ENCODE measurements at regions not wholly inside any gene's neighbourhood (a gene's known extent, or its start where the extent isn't known, plus 50 kb on each side); places are given as distances from the start of the nearest gene placed in this dataset.

DNA sequence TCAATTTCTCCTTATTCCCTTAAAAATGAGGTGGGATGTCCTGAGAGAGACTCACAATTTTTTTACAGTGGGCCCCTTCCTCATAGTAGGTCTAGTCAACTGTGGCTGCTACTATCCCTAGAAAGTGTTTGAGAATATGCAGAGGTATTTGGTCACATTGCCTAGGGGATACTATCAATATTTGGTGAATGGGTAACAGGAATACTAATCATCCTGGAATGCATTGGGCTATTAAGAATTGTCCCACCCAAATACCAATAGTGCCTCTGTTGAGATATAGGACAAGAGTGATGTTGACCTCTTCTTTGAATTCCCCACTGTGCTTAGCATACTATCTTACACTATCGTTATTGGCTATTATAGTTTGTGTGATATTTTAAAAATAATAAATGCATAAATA lies 389.4 kb downstream of the DIPK2A start:
- Histone ChIP-seq H3F3A (ENCODE audit: insufficient read depth, low read length) (no peaks in the 10 kb centered on the region), H3K9me2 (ENCODE audit: low read depth, low read length) (no peaks in the 10 kb centered on the region), H3K9ac (ENCODE audit: low read length) (no peak overlapping the region), H3K27ac (ENCODE audit: low read depth, low read length, poor library complexity, severe bottlenecking) (no peak overlapping the region), H2AFZ (ENCODE audit: low read length) (no peak overlapping the region), H3K79me2 (ENCODE audit: insufficient read depth, low read length) (no peaks in the 10 kb centered on the region), H3K4me1 (ENCODE audit: insufficient read depth, low read length, severe bottlenecking) (no peaks in the 10 kb centered on the region), H3K27me3 (ENCODE audit: insufficient read depth, low read length) (no peaks in the 10 kb centered on the region), H3K36me3 (ENCODE audit: insufficient read depth, low read length) (no peaks in the 10 kb centered on the region), H3K4me2 (ENCODE audit: low read length) (no peak overlapping the region), H4K20me1 (ENCODE audit: insufficient read depth, low read length) (no peaks in the 10 kb centered on the region), H3K9me3 (ENCODE audit: low read length) (no peaks in the 10 kb centered on the region), H3K4me3 (ENCODE audit: low read depth, low read length, poor library complexity, severe bottlenecking) (no peak overlapping the region)
- no peak for TF ChIP-seq EZH2 (IDR thresholded peaks at IDR 0.05; ENCODE audit: borderline replicate concordance, low read length)
- TF ChIP-seq, protein P1, sequence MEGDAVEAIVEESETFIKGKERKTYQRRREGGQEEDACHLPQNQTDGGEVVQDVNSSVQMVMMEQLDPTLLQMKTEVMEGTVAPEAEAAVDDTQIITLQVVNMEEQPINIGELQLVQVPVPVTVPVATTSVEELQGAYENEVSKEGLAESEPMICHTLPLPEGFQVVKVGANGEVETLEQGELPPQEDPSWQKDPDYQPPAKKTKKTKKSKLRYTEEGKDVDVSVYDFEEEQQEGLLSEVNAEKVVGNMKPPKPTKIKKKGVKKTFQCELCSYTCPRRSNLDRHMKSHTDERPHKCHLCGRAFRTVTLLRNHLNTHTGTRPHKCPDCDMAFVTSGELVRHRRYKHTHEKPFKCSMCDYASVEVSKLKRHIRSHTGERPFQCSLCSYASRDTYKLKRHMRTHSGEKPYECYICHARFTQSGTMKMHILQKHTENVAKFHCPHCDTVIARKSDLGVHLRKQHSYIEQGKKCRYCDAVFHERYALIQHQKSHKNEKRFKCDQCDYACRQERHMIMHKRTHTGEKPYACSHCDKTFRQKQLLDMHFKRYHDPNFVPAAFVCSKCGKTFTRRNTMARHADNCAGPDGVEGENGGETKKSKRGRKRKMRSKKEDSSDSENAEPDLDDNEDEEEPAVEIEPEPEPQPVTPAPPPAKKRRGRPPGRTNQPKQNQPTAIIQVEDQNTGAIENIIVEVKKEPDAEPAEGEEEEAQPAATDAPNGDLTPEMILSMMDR (IDR thresholded peaks at IDR 0.05; ENCODE audit: low read length): no peak

DNA sequence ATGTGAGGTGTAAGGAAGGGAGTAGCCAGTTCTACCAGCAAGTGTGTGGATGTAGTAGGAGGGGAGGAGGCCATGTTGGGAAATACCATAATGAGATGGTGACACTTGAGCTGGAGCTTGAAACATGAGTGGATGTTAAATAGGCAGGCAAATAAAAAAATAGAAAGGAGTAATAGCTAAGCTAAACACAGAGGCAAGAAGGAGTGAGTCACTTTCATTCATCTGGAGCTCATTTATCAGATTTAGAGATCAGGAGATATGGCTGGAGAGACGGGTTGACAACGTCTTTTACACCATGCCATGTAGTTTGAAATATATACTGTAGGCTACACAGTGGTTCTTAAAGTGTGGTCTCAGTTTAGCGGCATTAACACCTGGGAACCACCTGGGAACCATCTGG lies 390.5 kb downstream of the DIPK2A start:
- TF ChIP-seq EZH2 (IDR thresholded peaks at IDR 0.05; ENCODE audit: borderline replicate concordance, low read length): no peak
- TF ChIP-seq, protein P1 (IDR thresholded peaks at IDR 0.05; ENCODE audit: low read length): no peak
- no peak overlapping the region for H3K27ac ChIP-seq (ENCODE audit: low read depth, low read length, poor library complexity, severe bottlenecking)
- H3F3A ChIP-seq (ENCODE audit: insufficient read depth, low read length): no peaks in the 10 kb centered on the region
- no peaks in the 10 kb centered on the region for H3K9me2 ChIP-seq (ENCODE audit: low read depth, low read length)
- no peak overlapping the region for H3K4me3 ChIP-seq (ENCODE audit: low read depth, low read length, poor library complexity, severe bottlenecking)
- H2AFZ ChIP-seq (ENCODE audit: low read length): no peak overlapping the region
- no peak overlapping the region for H3K9ac ChIP-seq (ENCODE audit: low read length)
- H3K79me2 ChIP-seq (ENCODE audit: insufficient read depth, low read length): no peaks in the 10 kb centered on the region
- no peaks in the 10 kb centered on the region for H4K20me1 ChIP-seq (ENCODE audit: insufficient read depth, low read length)
- H3K4me2 ChIP-seq (ENCODE audit: low read length): no peak overlapping the region
- H3K27me3 ChIP-seq (ENCODE audit: insufficient read depth, low read length): no peaks in the 10 kb centered on the region
- H3K4me1 ChIP-seq (ENCODE audit: insufficient read depth, low read length, severe bottlenecking): no peaks in the 10 kb centered on the region
- no peaks in the 10 kb centered on the region for H3K36me3 ChIP-seq (ENCODE audit: insufficient read depth, low read length)
- H3K9me3 ChIP-seq (ENCODE audit: low read length): no peaks in the 10 kb centered on the region

DNA sequence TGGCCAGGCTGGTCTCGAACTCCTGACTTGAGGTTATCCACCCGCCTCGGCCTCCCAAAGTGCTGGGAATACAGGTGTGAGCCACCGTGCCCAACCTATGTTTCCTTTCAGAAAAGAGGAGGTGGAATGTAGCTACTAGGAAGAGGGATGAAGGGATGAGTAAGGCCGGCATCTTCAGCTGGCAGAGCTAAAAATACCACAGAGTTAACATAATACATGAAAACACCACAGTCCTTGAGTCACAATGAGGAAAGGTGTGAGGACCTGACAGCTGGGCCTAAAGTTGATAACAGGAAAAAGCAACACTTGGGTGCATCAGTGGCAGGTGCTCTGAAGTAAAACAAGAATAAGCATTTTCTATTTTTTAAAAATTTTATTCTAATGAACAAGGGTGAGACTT lies 392.2 kb downstream of the DIPK2A start:
- Histone ChIP-seq H3K9me2 (ENCODE audit: low read depth, low read length) (no peaks in the 10 kb centered on the region), H3K79me2 (ENCODE audit: insufficient read depth, low read length) (no peaks in the 10 kb centered on the region), H3K4me3 (ENCODE audit: low read depth, low read length, poor library complexity, severe bottlenecking) (no peak overlapping the region), H3K4me2 (ENCODE audit: low read length) (no peak overlapping the region), H3K9me3 (ENCODE audit: low read length) (no peaks in the 10 kb centered on the region), H3K27ac (ENCODE audit: low read depth, low read length, poor library complexity, severe bottlenecking) (no peak overlapping the region), H3K27me3 (ENCODE audit: insufficient read depth, low read length) (no peaks in the 10 kb centered on the region), H3K9ac (ENCODE audit: low read length) (no peak overlapping the region), H3K4me1 (ENCODE audit: insufficient read depth, low read length, severe bottlenecking) (no peaks in the 10 kb centered on the region), H3K36me3 (ENCODE audit: insufficient read depth, low read length) (no peaks in the 10 kb centered on the region), H3F3A (ENCODE audit: insufficient read depth, low read length) (no peaks in the 10 kb centered on the region), H2AFZ (ENCODE audit: low read length) (no peak overlapping the region), H4K20me1 (ENCODE audit: insufficient read depth, low read length) (no peaks in the 10 kb centered on the region)
- no peak for TF ChIP-seq EZH2 (IDR thresholded peaks at IDR 0.05; ENCODE audit: borderline replicate concordance, low read length)
- TF ChIP-seq, protein P1 (IDR thresholded peaks at IDR 0.05; ENCODE audit: low read length): no peak
